NB4 (cell line): ENCODE measurements at regions not wholly inside any gene's neighbourhood (a gene's known extent, or its start where the extent isn't known, plus 50 kb on each side); places are given as distances from the start of the nearest gene placed in this dataset.

Experiments
- CTCF ChIP-seq: IDR thresholded peaks from one replicate; pipeline ENCODE4 v1.5.1; 2012; ENCODE audit warnings: low read depth, low read length
- MAX ChIP-seq: IDR thresholded peaks from 2 replicates; pipeline ENCODE4 v1.6.1; 2011; ENCODE audit warnings: low read depth, low read length
- MYC ChIP-seq: IDR thresholded peaks from 2 replicates; pipeline ENCODE4 v1.6.1; 2011; ENCODE audit warnings: low read depth, low read length
- POLR2A ChIP-seq: IDR thresholded peaks from 2 replicates; pipeline ENCODE4 v1.6.1; 2011; ENCODE audit warnings: mild to moderate bottlenecking; ENCODE audit not compliant: insufficient read length; ENCODE audit errors: extremely low read depth

DNA sequence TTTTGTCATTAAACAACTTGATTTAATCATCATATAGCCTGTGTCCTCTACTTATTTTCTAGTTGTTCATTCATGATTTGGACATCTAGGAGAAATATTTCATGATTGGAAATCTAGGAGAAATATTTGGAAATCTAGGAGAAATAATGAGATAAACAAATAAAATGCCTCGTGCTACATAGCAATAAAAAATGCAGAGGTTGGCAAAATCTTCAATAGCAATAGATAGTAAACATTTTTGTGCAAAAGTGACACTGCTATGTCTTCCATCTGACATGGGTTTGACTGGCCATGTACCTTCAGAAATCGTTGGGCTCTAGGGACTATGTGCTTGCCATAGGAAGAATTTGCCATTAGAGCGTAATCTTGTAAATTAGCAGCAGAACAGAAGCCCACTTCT is 1304.5 kb upstream of the ZEB2 start:
- TF ChIP-seq CTCF (no peak), POLR2A (no peak), MAX (no peak), MYC (no peak)
